Peyer's patch (tissue), 4 donors: ENCODE measurements at regions not wholly inside any gene's neighbourhood (a gene's known extent, or its start where the extent isn't known, plus 50 kb on each side); places are given as distances from the start of the nearest gene placed in this dataset.

Experiments
- POLR2A ChIP-seq, 2 donors: fragments of 450-650 bp; IDR thresholded peaks; one replicate each; pipeline ENCODE4 v1.5.1; 2017; ENCODE audit warnings: antibody characterized with exemption in 2 of 2, mild to moderate bottlenecking in 2 of 2, moderate library complexity in 2 of 2
- TF ChIP-seq, protein P1 (sequence below), 6 experiments: fragments of 450-650 bp in 4 of 6; fragments of 200-600 bp in 2 of 6; sonication (generic) in 1 of 6; IDR thresholded peaks; one replicate each; pipeline ENCODE4 v1.5.1; 2017 to 2019; ENCODE audit warnings: antibody characterized with exemption in 6 of 6, mild to moderate bottlenecking in 3 of 6, moderate library complexity in 1 of 6

DNA sequence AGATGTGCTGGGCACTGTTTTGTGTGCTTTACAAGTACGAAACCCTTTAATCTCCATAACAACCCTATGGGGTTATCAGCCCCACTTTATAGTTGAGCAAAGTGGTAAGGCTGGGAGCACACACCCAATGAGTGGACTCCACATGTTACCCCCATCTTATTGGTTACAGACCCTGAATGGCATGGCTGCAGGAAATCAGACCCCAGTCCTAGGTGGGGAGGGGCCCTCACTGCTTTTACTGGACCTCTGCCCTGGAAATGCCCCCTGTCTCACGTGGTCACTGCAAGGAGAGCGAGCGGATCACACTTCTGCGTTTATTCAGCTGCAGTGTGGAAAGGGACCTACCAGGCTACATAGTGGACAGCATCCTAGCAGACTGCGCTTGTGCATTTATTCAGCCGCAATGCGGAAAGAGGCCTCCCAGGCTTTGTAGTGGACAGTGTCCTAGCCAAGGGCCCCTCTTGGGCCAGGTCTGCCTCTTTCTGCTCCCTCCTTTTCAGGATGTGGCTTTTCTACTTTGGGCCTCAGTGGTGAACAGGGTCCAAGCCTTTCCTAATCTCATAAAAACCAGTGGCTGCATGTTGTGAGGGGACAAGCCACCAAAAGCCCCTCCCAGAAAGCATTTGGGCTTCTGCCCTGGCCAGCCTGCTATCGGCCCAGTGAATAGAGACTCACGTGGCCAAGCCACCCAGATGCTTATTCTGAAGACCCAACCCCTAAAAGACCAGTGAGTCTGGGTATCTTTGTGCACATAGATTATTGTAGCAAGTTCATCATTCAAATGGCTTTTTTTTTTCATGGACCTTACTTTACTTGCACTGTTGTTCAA lies 405.7 kb upstream of the RNF32 start:
- no peak for TF ChIP-seq POLR2A (IDR thresholded peaks at IDR 0.05)
- TF ChIP-seq, protein P1, sequence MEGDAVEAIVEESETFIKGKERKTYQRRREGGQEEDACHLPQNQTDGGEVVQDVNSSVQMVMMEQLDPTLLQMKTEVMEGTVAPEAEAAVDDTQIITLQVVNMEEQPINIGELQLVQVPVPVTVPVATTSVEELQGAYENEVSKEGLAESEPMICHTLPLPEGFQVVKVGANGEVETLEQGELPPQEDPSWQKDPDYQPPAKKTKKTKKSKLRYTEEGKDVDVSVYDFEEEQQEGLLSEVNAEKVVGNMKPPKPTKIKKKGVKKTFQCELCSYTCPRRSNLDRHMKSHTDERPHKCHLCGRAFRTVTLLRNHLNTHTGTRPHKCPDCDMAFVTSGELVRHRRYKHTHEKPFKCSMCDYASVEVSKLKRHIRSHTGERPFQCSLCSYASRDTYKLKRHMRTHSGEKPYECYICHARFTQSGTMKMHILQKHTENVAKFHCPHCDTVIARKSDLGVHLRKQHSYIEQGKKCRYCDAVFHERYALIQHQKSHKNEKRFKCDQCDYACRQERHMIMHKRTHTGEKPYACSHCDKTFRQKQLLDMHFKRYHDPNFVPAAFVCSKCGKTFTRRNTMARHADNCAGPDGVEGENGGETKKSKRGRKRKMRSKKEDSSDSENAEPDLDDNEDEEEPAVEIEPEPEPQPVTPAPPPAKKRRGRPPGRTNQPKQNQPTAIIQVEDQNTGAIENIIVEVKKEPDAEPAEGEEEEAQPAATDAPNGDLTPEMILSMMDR (IDR thresholded peaks at IDR 0.05), result no peak
